HepG2 (cell line): ENCODE measurements at regions not wholly inside any gene's neighbourhood (a gene's known extent, or its start where the extent isn't known, plus 50 kb on each side); places are given as distances from the start of the nearest gene placed in this dataset.

Experiments
- BORCS8-MEF2B ChIP-seq: sonication (generic); formaldehyde crosslinking; IDR thresholded peaks from 2 replicates; pipeline ENCODE4 v1.8.0; 2022; ENCODE audit warnings: mild to moderate bottlenecking, missing genetic modification reagents
- CEBPG ChIP-seq: IDR thresholded peaks from 2 replicates; pipeline ENCODE4 v1.6.1; 2016
- EEA1 ChIP-seq: sonication (generic); formaldehyde crosslinking; IDR thresholded peaks from 2 replicates; pipeline ENCODE4 v1.5.1; 2020; ENCODE audit warnings: mild to moderate bottlenecking, missing genetic modification reagents, borderline replicate concordance
- EP300 ChIP-seq, 3 experiments: sonication (generic) in 1 of 3; formaldehyde crosslinking in 1 of 3; IDR thresholded peaks; 2 replicates each; pipeline versions ENCODE4 v1.5.1 to v1.6.1; 2011 to 2020; ENCODE audit warnings: low read depth in 2 of 3, low read length in 2 of 3, borderline replicate concordance in 1 of 3, improper control_type of control experiment in 1 of 3, mild to moderate bottlenecking in 1 of 3, missing genetic modification reagents in 1 of 3, moderate library complexity in 1 of 3
- GABPA ChIP-seq, 2 experiments: IDR thresholded peaks; 2 replicates each; pipeline ENCODE4 v1.6.1; 2011 to 2016; ENCODE audit warnings: low read depth in 2 of 2, low read length in 1 of 2, missing biosample characterization in 1 of 2, missing genetic modification characterization in 1 of 2
- HNRNPUL1 ChIP-seq: fragments of 200-400 bp; formaldehyde crosslinking; IDR thresholded peaks from 2 replicates; pipeline ENCODE4 v1.6.1; 2017; ENCODE audit warnings: low read depth, mild to moderate bottlenecking, low read length, moderate library complexity
- HOXA3 ChIP-seq: sonication (generic); formaldehyde crosslinking; IDR thresholded peaks from 2 replicates; pipeline ENCODE4 v1.5.0; 2020; ENCODE audit warnings: missing genetic modification reagents
- KDM3A ChIP-seq: IDR thresholded peaks from 2 replicates; pipeline ENCODE4 v1.6.1; 2018; ENCODE audit warnings: low read depth, missing compliant biosample characterization
- MIXL1 ChIP-seq: IDR thresholded peaks from 2 replicates; pipeline ENCODE4 v1.6.1; 2016
- NR2F2 ChIP-seq: IDR thresholded peaks from 2 replicates; pipeline ENCODE4 v1.6.1; 2012; ENCODE audit warnings: low read depth, inconsistent platforms, borderline replicate concordance
- NRL ChIP-seq: sonication (generic); formaldehyde crosslinking; IDR thresholded peaks from 2 replicates; pipeline ENCODE4 v1.5.0; 2020; ENCODE audit warnings: missing genetic modification reagents, mild to moderate bottlenecking, moderate library complexity, borderline replicate concordance
- PTBP1 ChIP-seq: fragments of 200-400 bp; formaldehyde crosslinking; IDR thresholded peaks from 2 replicates; pipeline ENCODE4 v1.6.1; 2018; ENCODE audit warnings: low read length, low read depth; ENCODE audit not compliant: poor library complexity, severe bottlenecking
- RFX3 ChIP-seq: IDR thresholded peaks from 2 replicates; pipeline ENCODE4 v1.6.1; 2016; ENCODE audit warnings: missing biosample characterization, missing genetic modification reagents
- SOX13 ChIP-seq, 3 experiments: fragments of 450-650 bp in 1 of 3; sonication (generic) in 1 of 3; formaldehyde crosslinking in 1 of 3; IDR thresholded peaks in 2 of 3; conservative IDR thresholded peaks in 1 of 3; 2 replicates each; pipeline versions ENCODE4 v1.5.0 to v1.6.1; 2016 to 2020; ENCODE audit warnings: antibody characterized with exemption in 1 of 3, mild to moderate bottlenecking in 1 of 3, missing compliant biosample characterization in 1 of 3, missing genetic modification reagents in 1 of 3, moderate library complexity in 1 of 3
- SOX6 ChIP-seq, 2 experiments: fragments of 450-650 bp in 1 of 2; sonication (generic) in 1 of 2; formaldehyde crosslinking in 1 of 2; IDR thresholded peaks; 2 replicates each; pipeline versions ENCODE4 v1.4.0 to v1.6.1; 2017 to 2020; ENCODE audit warnings: antibody characterized with exemption in 1 of 2, mild to moderate bottlenecking in 1 of 2, missing genetic modification reagents in 1 of 2
- ZBTB21 ChIP-seq: sonication (generic); formaldehyde crosslinking; IDR thresholded peaks from 2 replicates; pipeline ENCODE4 v1.4.0; 2020; ENCODE audit warnings: missing genetic modification reagents
- ZNF24 ChIP-seq: fragments of 450-650 bp; IDR thresholded peaks from 2 replicates; pipeline ENCODE4 v1.6.1; 2017; ENCODE audit warnings: antibody characterized with exemption, mild to moderate bottlenecking
- ZNF530 ChIP-seq: sonication (generic); formaldehyde crosslinking; IDR thresholded peaks from 2 replicates; pipeline ENCODE4 v1.5.0; 2020; ENCODE audit warnings: low read depth, mild to moderate bottlenecking, missing genetic modification reagents
- ZNF547 ChIP-seq: sonication (generic); formaldehyde crosslinking; IDR thresholded peaks from 2 replicates; pipeline ENCODE4 v1.5.1; 2020; ENCODE audit warnings: mild to moderate bottlenecking, missing genetic modification reagents
- ZNF747 ChIP-seq: sonication (generic); formaldehyde crosslinking; IDR thresholded peaks from 2 replicates; pipeline ENCODE4 v1.8.1; 2023; ENCODE audit warnings: missing genetic modification reagents, mild to moderate bottlenecking, borderline replicate concordance
- TF ChIP-seq, protein P1 (sequence below): sonication (generic); formaldehyde crosslinking; conservative IDR thresholded peaks from 2 replicates; pipeline ENCODE4 v1.4.0; 2020; ENCODE audit warnings: missing genetic modification reagents
- TF ChIP-seq, protein P2 (sequence below): IDR thresholded peaks from 2 replicates; pipeline ENCODE4 v1.6.1; 2016; ENCODE audit warnings: missing biosample characterization, missing genetic modification reagents, low read depth
- TF ChIP-seq, protein P3 (sequence below): sonication (generic); formaldehyde crosslinking; conservative IDR thresholded peaks from 2 replicates; pipeline ENCODE4 v1.8.0; 2022; ENCODE audit warnings: missing genetic modification reagents

DNA sequence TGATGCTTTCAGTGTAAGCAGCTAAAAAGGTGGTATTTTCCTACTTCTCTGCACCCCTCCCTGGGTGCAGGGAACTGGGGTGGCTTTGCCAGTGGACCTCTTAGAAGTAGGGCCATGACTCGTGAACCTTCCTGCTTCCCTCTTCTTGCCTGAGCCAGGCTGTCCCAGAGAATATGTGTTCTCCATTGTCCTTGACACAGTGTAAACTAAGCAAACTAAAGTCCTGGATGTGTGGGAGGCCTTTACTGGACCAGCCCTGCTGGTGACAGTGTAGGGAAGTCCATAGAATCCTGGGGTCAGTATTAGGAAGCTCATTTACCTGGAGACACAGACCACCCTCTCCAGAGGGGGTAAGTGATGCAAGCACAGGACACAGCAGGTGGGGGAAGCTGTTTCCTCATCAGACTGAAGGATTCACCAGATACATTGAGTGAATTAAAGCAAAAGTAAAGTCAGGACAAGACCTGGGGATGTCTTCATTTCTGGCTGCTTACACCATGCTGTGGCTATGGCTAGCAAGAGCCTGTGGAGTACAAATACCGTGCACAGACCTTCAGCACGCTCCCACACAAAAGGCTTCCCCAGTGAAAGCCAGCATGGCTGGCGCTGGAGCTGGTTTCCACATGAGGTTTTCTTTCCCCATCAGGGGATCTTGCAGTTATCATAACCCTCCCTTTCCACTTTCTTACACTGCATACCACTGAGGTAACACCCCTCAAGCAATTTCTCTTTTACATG, 64.8 kb upstream of the LPP start (continued):
- TF ChIP-seq SOX6 (IDR thresholded peaks at IDR 0.05) = no peak
- peak; percentile 45; the same call in 1 of the 2 replicates for TF ChIP-seq SOX6 (CRISPR knock-in tag; IDR thresholded peaks at IDR 0.05)
- TF ChIP-seq EP300 (IDR thresholded peaks at IDR 0.05; ENCODE audit: low read depth in 2 of 2, low read length in 2 of 2) = 0 out of 4 replicates have a peak, but pooled peaks of 1 of the 2 experiments have one; percentile 8
- TF ChIP-seq EP300 (CRISPR knock-in tag; IDR thresholded peaks at IDR 0.05; ENCODE audit: borderline replicate concordance) = no peak
- TF ChIP-seq, protein P1, sequence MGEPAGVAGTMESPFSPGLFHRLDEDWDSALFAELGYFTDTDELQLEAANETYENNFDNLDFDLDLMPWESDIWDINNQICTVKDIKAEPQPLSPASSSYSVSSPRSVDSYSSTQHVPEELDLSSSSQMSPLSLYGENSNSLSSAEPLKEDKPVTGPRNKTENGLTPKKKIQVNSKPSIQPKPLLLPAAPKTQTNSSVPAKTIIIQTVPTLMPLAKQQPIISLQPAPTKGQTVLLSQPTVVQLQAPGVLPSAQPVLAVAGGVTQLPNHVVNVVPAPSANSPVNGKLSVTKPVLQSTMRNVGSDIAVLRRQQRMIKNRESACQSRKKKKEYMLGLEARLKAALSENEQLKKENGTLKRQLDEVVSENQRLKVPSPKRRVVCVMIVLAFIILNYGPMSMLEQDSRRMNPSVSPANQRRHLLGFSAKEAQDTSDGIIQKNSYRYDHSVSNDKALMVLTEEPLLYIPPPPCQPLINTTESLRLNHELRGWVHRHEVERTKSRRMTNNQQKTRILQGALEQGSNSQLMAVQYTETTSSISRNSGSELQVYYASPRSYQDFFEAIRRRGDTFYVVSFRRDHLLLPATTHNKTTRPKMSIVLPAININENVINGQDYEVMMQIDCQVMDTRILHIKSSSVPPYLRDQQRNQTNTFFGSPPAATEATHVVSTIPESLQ (CRISPR knock-in tag) = no peak
- no peak for TF ChIP-seq KDM3A (CRISPR knock-in tag)
- TF ChIP-seq NR2F2 = no peak
- TF ChIP-seq BORCS8-MEF2B = no peak
- no peak for TF ChIP-seq NRL (CRISPR knock-in tag)
- no peak for TF ChIP-seq ZBTB21 (CRISPR knock-in tag)
- no peak for TF ChIP-seq SOX13 (IDR thresholded peaks at IDR 0.05)
- TF ChIP-seq SOX13 (CRISPR knock-in tag; conservative IDR thresholded peaks at IDR 0.05 in 1 of 2, IDR thresholded peaks at IDR 0.05 in 1 of 2) = peak in 1 of 2 experiments; percentile 61; a peak in 1 of 4 replicates
- no peak for TF ChIP-seq ZNF24
- no peak for TF ChIP-seq PTBP1
- no peak for TF ChIP-seq RFX3 (CRISPR knock-in tag)
- 0 out of 2 replicates have a peak, but pooled peaks have one; percentile 35 for TF ChIP-seq MIXL1
- no peak for TF ChIP-seq ZNF530 (CRISPR knock-in tag)
- TF ChIP-seq, protein P2, sequence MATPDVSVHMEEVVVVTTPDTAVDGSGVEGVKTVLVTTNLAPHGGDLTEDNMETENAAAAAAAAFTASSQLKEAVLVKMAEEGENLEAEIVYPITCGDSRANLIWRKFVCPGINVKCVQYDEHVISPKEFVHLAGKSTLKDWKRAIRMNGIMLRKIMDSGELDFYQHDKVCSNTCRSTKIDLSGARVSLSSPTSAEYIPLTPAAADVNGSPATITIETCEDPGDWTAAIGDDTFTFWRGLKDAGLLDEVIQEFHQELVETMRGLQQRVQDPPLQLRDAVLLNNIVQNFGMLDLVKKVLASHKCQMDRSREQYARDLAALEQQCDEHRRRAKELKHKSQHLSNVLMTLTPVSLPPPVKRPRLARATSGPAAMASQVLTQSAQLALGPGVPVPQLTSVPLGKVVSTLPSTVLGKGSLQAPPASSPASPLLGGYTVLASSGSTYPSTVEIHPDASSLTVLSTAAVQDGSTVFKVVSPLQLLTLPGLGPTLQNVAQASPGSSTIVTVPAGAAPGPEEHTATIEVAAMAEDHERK = no peak
- no peak for TF ChIP-seq HNRNPUL1
- 0 out of 2 replicates have a peak, but pooled peaks have one; percentile 9 for TF ChIP-seq CEBPG
- no peak for TF ChIP-seq EEA1
- TF ChIP-seq GABPA (IDR thresholded peaks at IDR 0.05; ENCODE audit: low read depth, low read length) = no peak
- TF ChIP-seq GABPA (CRISPR knock-in tag; IDR thresholded peaks at IDR 0.05; ENCODE audit: low read depth) = no peak
- TF ChIP-seq ZNF747 (CRISPR knock-in tag) = no peak
- TF ChIP-seq HOXA3 (CRISPR knock-in tag) = no peak
- TF ChIP-seq, protein P3, sequence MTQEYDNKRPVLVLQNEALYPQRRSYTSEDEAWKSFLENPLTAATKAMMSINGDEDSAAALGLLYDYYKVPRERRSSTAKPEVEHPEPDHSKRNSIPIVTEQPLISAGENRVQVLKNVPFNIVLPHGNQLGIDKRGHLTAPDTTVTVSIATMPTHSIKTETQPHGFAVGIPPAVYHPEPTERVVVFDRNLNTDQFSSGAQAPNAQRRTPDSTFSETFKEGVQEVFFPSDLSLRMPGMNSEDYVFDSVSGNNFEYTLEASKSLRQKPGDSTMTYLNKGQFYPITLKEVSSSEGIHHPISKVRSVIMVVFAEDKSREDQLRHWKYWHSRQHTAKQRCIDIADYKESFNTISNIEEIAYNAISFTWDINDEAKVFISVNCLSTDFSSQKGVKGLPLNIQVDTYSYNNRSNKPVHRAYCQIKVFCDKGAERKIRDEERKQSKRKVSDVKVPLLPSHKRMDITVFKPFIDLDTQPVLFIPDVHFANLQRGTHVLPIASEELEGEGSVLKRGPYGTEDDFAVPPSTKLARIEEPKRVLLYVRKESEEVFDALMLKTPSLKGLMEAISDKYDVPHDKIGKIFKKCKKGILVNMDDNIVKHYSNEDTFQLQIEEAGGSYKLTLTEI = no peak
- no peak for TF ChIP-seq ZNF547 (CRISPR knock-in tag)
